NCI-H2227 (cell line): ENCODE measurements at regions not wholly inside any gene's neighbourhood (a gene's known extent, or its start where the extent isn't known, plus 50 kb on each side); places are given as distances from the start of the nearest gene placed in this dataset.
A peak's percentile ranks its signal among the peaks of the same experiment; 100 is the strongest.
"Not testable (repeated sequence)": the region's sequence is repeated elsewhere in the genome, so short reads cannot be mapped to it uniquely, and the experiment has no call there.

Source experiments
- DNase-seq: peaks from one replicate; lab custom pipeline; 2025; ENCODE audit not compliant: unreplicated experiment; lab: John Stamatoyannopoulos, UW

GRCh38 chr9:7739595-7739994 lies 60.0 kb downstream of the DMAC1 start:
- no peak for DNase-seq

DNA sequence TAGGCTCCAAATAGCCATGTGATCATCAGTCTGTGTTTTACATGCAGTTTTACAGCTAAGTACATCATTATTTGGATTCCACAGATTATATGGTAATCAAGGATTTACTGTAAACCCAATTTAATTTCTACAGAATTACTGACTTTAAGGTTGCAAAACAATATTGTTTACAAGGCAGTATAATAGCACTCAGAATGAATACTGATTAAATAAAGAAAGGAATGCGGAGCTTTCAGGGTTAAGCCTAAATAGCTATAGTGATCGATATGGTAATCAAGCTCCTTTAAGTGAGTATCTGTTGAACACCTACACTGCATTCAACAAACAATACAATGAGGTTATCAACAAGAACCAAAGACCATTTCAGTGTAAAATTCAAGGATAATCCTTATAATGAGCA lies 64.3 kb downstream of the DMAC1 start:
- no peak for DNase-seq

DNA sequence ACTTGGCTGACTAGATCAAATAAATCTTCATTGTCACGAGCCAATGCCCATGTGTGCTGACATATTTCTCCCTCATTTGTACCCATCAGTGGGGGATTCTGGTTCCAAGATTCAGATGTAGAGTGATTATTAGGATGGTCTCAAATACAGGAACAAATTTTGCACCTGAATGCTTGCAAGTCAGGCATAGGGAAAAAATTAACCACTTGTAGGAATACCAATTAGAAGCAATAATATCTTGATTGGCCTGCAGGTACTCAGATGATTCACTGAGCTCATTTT lies 69.5 kb downstream of the DMAC1 start:
- no peak for DNase-seq

GRCh38 chr9:7729371-7730163 lies 70.0 kb downstream of the DMAC1 start:
- DNase-seq, result no peak

GRCh38 chr9:7721291-7721690 lies 78.3 kb downstream of the DMAC1 start:
- DNase-seq, result no peak

DNA sequence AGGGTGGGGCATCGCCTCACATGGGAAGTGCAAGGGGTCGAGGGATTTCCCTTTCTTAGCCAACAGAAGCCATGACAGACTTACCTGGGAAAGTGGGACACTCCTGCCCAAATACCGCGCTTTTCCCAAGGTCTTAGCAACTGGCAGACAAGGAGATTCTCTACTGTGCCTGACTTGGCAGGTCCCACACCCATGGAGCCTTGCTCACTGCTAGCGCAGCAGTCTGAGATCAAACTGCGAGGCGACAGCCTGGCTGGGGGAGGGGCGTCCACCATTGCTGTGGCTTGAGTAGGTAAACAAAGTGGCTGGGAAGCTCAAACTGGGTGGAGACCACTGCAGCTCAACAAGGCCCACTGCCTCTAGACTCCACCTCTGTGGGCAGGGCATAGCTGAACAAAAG lies 86.5 kb downstream of the DMAC1 start:
- DNase-seq, result not testable (repeated sequence)

- no peak for DNase-seq
Measured at GRCh38 chr9:7710686-7711085, 88.9 kb downstream of the DMAC1 start.

DNA sequence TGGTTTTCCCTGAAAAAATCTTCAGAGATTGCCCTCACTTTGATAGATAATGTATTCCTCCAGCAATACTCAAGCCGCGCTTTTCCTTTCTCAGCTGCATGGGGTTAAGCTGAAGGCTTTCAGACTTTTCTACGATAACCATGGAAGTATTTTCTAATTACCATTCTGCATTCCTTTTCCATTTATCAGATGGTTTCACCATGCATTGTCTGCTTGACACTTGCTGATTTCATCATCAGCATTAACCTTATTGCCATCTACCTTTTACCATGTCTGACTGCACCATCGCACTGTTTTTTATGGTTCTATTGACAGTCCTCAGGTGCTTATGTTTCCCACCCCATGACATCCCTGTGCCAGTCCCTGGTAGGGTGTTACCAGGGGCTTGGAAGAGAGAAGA lies 91.6 kb downstream of the DMAC1 start:
- no peak for DNase-seq

- no peak for DNase-seq
Measured at GRCh38 chr9:7704543-7704942, 95.0 kb downstream of the DMAC1 start.

- no peak for DNase-seq
Measured at GRCh38 chr9:7691909-7692308, 107.7 kb downstream of the DMAC1 start.

DNA sequence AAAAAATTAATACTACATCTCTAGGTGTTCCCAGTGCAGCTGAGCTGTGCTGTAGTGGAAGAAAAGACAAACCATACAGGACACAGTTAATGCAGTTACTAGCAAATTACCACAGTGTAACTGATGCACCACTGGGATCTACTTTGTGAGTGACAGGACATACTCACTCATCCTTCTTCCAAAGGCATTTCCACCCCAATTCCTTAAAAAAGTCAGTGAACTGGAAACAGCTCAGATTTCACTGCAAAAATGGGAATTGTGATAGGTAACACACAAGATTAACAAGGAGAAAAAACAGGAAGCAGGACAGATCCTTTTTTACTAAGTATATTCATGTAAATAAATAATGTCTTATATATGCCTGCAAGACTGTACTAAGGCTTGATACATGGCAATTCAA lies 109.6 kb downstream of the DMAC1 start:
- no peak for DNase-seq

DNA sequence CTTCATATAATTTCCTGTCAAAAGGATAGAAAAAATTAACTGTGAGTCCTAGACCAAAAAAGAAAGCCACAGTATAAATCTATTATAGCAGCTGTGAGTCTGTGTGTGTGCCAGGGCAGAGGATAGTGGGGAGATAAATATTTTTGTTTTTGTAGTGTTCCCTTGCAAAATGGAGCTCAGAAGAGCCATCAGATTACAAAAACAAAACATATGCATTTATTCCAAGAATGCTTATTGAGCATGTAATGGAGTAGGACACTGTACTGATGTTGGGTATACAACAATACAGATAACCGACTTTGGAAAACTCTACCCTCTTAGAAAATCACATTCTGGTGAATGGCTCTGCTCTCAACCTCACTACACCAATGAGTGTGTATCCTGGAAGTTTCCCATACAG lies 111.0 kb downstream of the DMAC1 start:
- DNase-seq, result no peak

DNA sequence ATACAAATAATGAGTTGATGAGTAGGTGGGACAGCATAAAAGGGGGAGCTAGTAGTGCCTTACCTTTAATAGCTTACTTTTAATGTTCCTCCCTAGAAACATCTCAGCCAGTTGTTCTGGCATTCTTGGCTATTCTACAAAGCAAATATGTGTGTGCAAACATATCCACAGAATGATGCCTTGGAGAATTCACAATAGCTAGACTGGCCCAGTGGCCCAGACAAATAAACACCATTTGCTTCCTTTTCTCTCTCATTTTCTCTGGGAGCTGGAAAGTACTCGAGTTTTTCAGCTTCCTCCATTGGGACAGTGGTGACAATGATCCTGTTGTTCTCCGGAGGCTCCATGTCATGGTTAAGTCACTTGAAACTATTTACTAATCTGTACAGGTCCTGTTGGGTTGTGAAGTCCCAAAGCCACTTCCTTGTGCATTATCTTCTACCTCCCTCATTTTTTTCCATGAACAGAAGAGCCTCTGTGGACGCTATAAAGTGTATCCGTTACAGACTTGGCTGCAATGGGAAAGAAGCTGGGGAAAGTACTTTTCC lies 122.9 kb downstream of the DMAC1 start:
- no peak for DNase-seq

GRCh38 chr9:7671847-7672246 lies 127.7 kb downstream of the DMAC1 start:
- no peak for DNase-seq

GRCh38 chr9:7668541-7668940 lies 131.0 kb downstream of the DMAC1 start:
- no peak for DNase-seq

- DNase-seq, result no peak
Measured at GRCh38 chr9:7665874-7666273, 133.7 kb downstream of the DMAC1 start.

DNA sequence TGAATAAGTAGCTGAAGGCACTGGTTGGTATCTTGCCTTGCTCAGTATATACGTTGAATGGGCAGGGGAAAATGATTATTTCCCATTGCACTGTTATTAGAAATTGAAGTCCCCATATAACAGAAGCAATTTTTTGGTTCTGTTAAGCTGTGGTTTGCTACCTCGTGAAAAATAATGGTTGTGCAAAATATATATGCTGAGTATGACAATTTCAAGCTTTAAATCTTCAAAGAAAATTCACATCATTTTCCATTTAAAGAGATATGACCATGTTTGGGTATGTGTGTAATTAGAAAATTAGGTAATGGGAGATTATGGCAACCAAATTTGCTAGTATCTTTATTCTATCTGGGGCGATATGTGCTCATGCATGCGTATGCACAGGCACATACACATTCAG lies 139.8 kb downstream of the DMAC1 start:
- DNase-seq, result no peak

DNA sequence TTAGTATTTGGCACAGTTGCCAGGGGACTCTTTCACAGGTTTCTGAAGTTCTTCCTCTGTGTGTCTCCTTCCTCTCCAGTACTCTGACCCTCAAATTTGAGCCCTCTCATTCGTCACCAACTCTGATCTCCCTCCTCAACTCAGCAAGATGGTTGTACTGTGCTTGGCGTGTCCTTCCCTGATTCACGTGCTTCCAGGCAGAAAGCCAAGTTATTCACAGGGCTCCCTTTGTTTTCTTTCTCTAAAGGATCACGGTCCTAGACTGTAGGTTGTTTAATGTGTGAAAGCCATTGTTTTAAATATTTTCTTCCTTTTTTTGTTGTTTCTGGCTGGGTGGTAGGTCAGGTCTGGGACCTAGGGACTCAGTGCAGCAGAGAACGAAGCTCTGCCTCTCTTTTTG lies 142.9 kb downstream of the DMAC1 start:
- no peak for DNase-seq

DNA sequence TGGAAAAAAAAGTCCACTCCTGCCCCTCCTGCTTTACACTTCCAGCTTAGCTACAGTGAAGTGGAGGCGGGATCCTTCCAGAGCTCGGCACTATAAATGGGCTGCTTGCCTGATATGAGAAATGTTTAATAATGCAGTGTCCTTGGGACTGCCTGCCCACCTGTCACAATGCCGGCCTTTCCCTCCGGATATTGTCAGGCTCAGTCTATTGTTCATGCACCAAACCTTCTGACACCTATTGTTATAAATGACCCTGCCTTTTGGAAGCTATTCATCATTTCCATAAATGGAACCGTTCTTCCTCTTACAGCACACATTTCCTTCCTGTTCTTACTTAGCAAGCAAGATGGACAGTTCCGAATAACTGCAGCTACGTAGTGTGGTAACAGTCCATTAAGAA lies 146.3 kb downstream of the DMAC1 start:
- peak; percentile 47 for DNase-seq

DNA sequence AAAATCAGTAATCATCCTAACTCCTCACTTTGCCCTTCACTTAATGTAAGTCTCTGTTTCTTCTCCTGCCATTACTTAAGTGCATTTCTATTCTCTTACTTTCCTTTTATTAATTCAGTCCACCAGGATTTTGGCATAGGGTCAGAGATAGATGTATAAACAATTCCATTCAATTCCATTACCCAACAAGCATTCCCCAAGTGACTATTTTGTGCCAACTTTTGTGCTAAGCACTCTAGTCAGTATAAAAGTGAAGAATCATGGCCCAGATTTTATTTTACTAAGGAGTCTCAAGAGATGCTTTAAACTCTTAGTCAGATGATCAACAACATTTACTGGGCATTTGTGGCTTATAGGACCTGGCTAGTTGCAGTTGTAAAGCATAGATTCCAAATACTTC lies 159.3 kb downstream of the DMAC1 start:
- no peak for DNase-seq

GRCh38 chr9:7639471-7639870 lies 160.1 kb downstream of the DMAC1 start:
- no peak for DNase-seq

DNA sequence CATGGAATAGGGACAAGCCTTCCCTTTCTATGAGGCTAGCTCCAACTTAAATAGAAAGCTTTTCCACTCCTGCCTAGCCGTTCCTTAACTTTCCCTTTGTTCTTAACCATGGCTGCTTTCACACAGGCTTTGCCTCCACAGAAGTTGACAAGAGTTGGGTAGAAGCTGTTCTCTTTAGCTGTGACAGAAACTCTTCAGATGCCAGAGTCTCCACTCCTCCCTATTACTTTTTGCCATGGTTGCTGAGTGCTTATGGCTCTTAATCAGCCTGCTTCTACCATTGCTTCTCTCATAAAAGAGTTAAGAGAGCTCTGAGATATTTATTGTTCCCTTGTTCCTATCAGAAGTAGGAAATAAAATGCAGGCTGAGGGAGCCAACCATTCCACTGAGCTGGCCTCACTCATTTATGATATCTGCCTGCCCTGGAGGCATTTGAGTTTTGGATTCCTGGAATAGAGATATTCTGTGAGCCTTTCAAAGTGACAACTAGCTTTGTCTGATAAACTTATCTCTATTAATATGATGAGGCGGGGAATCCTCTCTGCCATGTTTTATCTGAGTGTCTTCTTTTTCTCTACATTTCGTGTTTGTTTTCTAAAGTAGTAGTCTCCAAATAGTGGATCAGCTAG lies 162.6 kb downstream of the DMAC1 start:
- no peak for DNase-seq

GRCh38 chr9:7636309-7636708 lies 163.3 kb downstream of the DMAC1 start:
- no peak for DNase-seq
